Uterus (tissue), 2 donors: ENCODE measurements at regions not wholly inside any gene's neighbourhood (a gene's known extent, or its start where the extent isn't known, plus 50 kb on each side); places are given as distances from the start of the nearest gene placed in this dataset.

Experiments used
- POLR2A ChIP-seq, 2 donors: fragments of 450-650 bp; IDR thresholded peaks; one replicate each; pipeline ENCODE4 v1.6.1; 2016; ENCODE audit warnings: antibody characterized with exemption in 2 of 2, mild to moderate bottlenecking in 1 of 2, moderate library complexity in 1 of 2
- TF ChIP-seq, protein P1 (sequence below), 4 experiments: fragments of 200-600 bp in 2 of 4; fragments of 450-650 bp in 2 of 4; sonication (generic) in 2 of 4; IDR thresholded peaks; one replicate each; pipeline ENCODE4 v1.5.1; 2016 to 2019; ENCODE audit warnings: antibody characterized with exemption in 4 of 4, mild to moderate bottlenecking in 2 of 4, moderate library complexity in 1 of 4

DNA sequence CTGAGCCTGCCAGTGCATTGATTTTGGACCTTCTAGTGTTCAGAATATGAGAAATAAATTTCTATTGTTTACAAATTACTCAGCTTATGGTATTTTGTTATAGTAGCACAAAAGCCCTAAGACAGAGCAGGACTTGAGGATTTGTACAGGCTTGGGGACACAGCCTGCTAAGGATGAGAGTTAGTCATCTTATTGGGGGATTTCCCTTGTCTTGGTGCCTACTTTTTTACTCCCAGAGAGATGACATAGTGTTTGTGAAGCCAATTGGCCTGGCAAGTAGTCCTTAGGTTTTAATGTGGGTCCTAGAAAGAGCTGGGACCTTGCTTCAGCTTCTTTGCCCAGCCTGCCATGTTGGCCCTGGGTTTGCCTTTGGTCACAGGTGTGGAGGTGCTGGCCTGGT lies 364.0 kb downstream of the REEP3 start:
- TF ChIP-seq POLR2A (IDR thresholded peaks at IDR 0.05): no peak
- TF ChIP-seq, protein P1, sequence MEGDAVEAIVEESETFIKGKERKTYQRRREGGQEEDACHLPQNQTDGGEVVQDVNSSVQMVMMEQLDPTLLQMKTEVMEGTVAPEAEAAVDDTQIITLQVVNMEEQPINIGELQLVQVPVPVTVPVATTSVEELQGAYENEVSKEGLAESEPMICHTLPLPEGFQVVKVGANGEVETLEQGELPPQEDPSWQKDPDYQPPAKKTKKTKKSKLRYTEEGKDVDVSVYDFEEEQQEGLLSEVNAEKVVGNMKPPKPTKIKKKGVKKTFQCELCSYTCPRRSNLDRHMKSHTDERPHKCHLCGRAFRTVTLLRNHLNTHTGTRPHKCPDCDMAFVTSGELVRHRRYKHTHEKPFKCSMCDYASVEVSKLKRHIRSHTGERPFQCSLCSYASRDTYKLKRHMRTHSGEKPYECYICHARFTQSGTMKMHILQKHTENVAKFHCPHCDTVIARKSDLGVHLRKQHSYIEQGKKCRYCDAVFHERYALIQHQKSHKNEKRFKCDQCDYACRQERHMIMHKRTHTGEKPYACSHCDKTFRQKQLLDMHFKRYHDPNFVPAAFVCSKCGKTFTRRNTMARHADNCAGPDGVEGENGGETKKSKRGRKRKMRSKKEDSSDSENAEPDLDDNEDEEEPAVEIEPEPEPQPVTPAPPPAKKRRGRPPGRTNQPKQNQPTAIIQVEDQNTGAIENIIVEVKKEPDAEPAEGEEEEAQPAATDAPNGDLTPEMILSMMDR (IDR thresholded peaks at IDR 0.05): no peak
